SK-N-MC (cell line): ENCODE measurements at regions not wholly inside any gene's neighbourhood (a gene's known extent, or its start where the extent isn't known, plus 50 kb on each side); places are given as distances from the start of the nearest gene placed in this dataset.
"Not testable (repeated sequence)": the region's sequence is repeated elsewhere in the genome, so short reads cannot be mapped to it uniquely, and the experiment has no call there.

ENCODE experiments used
- EZH2 ChIP-seq: fragments of 200-600 bp; sonication (generic); IDR thresholded peaks from one replicate; pipeline ENCODE4 v1.6.1; 2017; ENCODE audit warnings: antibody characterized with exemption
- FOXP2 ChIP-seq: optimal IDR thresholded peaks from 2 replicates; pipeline ENCODE3; 2011; ENCODE audit warnings: mild to moderate bottlenecking, moderate library complexity; ENCODE audit not compliant: insufficient read depth; ENCODE audit errors: extremely low read length, control extremely low read depth
- POLR2AphosphoS5 ChIP-seq: IDR thresholded peaks from 2 replicates; pipeline ENCODE4 v1.6.1; 2012; ENCODE audit warnings: mild to moderate bottlenecking, low read depth, low read length, borderline replicate concordance

- TF ChIP-seq EZH2, POLR2AphosphoS5, FOXP2: not testable (repeated sequence)
Measured at GRCh38 chr20:43400882-43401281, 56.8 kb upstream of the SRSF6 start.
